HepG2 (cell line): ENCODE measurements at regions not wholly inside any gene's neighbourhood (a gene's known extent, or its start where the extent isn't known, plus 50 kb on each side); places are given as distances from the start of the nearest gene placed in this dataset.

Experiments used
- ATAC-seq: fragments of 200-7000 bp; cut with Tn5 transposase; 3 replicates; pipeline ENCODE4 v1.9.1; 2020; ENCODE audit warnings: mild to moderate bottlenecking, moderate library complexity
- BruUV-seq: library from RNA; stranded (reverse); fragments of 400-500 nt; replicated peaks from 2 replicates; lab custom pipeline; 2021; lab: Mats Ljungman, UMichigan
- CTCF ChIA-PET: fragments of 300-600 bp; formaldehyde crosslinking; extraction: SDS; loops from one replicate; lab custom pipeline; 2021; ENCODE audit warnings: low total read pairs, inconsistent platforms, low intra/inter-chr PET ratio; lab: Yijun Ruan, JAX
- POLR2A ChIA-PET: fragments of 350-600 bp; sonication (Branson Sonifier 250); formaldehyde crosslinking; loops from one replicate; lab custom pipeline; 2020; ENCODE audit warnings: antibody characterized with exemption, inconsistent platforms; lab: Yijun Ruan, JAX
- DNase-seq: peaks from one replicate; pipeline ENCODE4 v3.0.0-alpha.2; 2015; ENCODE audit warnings: low spot score
- FAIRE-seq: peaks from 3 replicates; lab custom pipeline; 2011; peaks lifted over from hg19 to GRCh38; lab: Jason Lieb, UNC
- H2AFZ ChIP-seq: one replicate; pipeline ENCODE4 v1.6.1; 2011; ENCODE audit warnings: low read length, inconsistent platforms
- H3K27ac ChIP-seq: fragments of 300-600 bp; 3 replicates; pipeline ENCODE4 v1.8.0; 2011; ENCODE audit warnings: mixed run types, mild to moderate bottlenecking, mixed read lengths, low read length, inconsistent platforms; ENCODE audit not compliant: insufficient read depth; ENCODE audit errors: extremely low read length
- H3K27me3 ChIP-seq, 2 experiments: fragments of 200-600 bp in 1 of 2; 2 replicates in 1 of 2; 3 replicates in 1 of 2; pipeline versions ENCODE4 v1.6.0 to v1.8.0; 2011; ENCODE audit warnings: low read length in 2 of 2, mild to moderate bottlenecking in 2 of 2, moderate library complexity in 2 of 2, inconsistent platforms in 1 of 2; ENCODE audit not compliant: insufficient read depth in 2 of 2, control insufficient read depth in 1 of 2
- H3K36me3 ChIP-seq, 2 experiments: fragments of 200-600 bp in 1 of 2; replicated peaks in 1 of 2; 2 replicates in 1 of 2; 3 replicates in 1 of 2; pipeline versions ENCODE4 v1.5.1 to v1.8.0; 2011; ENCODE audit warnings: low read length in 2 of 2, inconsistent platforms in 1 of 2; ENCODE audit not compliant: insufficient read depth in 2 of 2, control insufficient read depth in 1 of 2
- H3K4me1 ChIP-seq: 2 replicates; pipeline ENCODE4 v1.5.1; 2012; ENCODE audit warnings: low read length, inconsistent platforms; ENCODE audit not compliant: insufficient read depth
- H3K4me2 ChIP-seq: 2 replicates; pipeline ENCODE4 v1.6.0; 2011; ENCODE audit warnings: low read depth, low read length, inconsistent platforms
- H3K4me3 ChIP-seq, 3 experiments: fragments of 200-600 bp in 1 of 3; sonication (generic), shearing (Covaris generic) in 1 of 3; replicated peaks in 1 of 3; 2 replicates each; pipeline ENCODE4 v1.5.1; 2011 to 2016; ENCODE audit warnings: low read length in 3 of 3, inconsistent platforms in 2 of 3, low read depth in 2 of 3, mild to moderate bottlenecking in 2 of 3, control low read depth in 1 of 3, mixed read lengths in 1 of 3; ENCODE audit not compliant: insufficient read depth in 1 of 3
- H3K79me2 ChIP-seq: one replicate; pipeline ENCODE4 v1.6.1; 2011; ENCODE audit warnings: low read length, inconsistent platforms; ENCODE audit not compliant: insufficient read depth
- H3K9ac ChIP-seq: 2 replicates; pipeline ENCODE4 v1.6.0; 2011; ENCODE audit warnings: mild to moderate bottlenecking, low read depth, low read length, inconsistent platforms; ENCODE audit not compliant: insufficient read depth
- H3K9me3 ChIP-seq: 2 replicates; pipeline ENCODE4 v1.5.1; 2012; ENCODE audit warnings: mild to moderate bottlenecking, low read length
- H4K20me1 ChIP-seq: 2 replicates; pipeline ENCODE4 v1.6.0; 2011; ENCODE audit warnings: inconsistent platforms, mild to moderate bottlenecking, low read length, moderate library complexity; ENCODE audit not compliant: insufficient read depth
- BORCS8-MEF2B ChIP-seq: sonication (generic); formaldehyde crosslinking; IDR thresholded peaks from 2 replicates; pipeline ENCODE4 v1.8.0; 2022; ENCODE audit warnings: mild to moderate bottlenecking, missing genetic modification reagents
- GPN1 ChIP-seq: sonication (generic); formaldehyde crosslinking; IDR thresholded peaks from 2 replicates; pipeline ENCODE4 v1.5.1; 2020; ENCODE audit warnings: missing genetic modification reagents, borderline replicate concordance
- HNRNPL ChIP-seq: fragments of 200-400 bp; formaldehyde crosslinking; IDR thresholded peaks from 2 replicates; pipeline ENCODE4 v1.6.1; 2017; ENCODE audit warnings: mild to moderate bottlenecking, low read depth, low read length
- KDM5A ChIP-seq: fragments of 200-600 bp; sonication (generic); IDR thresholded peaks from 2 replicates; pipeline ENCODE4 v1.7.0; 2018; ENCODE audit warnings: antibody characterized with exemption, mild to moderate bottlenecking, low read length, borderline replicate concordance
- MEIS2 ChIP-seq: sonication (generic); formaldehyde crosslinking; IDR thresholded peaks from 2 replicates; pipeline ENCODE4 v1.9.0; 2021; ENCODE audit warnings: mild to moderate bottlenecking, missing genetic modification reagents
- MLXIP ChIP-seq: sonication (generic); formaldehyde crosslinking; IDR thresholded peaks from 2 replicates; pipeline ENCODE4 v1.9.0; 2021; ENCODE audit warnings: missing genetic modification reagents, borderline replicate concordance
- NCOA5 ChIP-seq: sonication (generic); formaldehyde crosslinking; IDR thresholded peaks from 2 replicates; pipeline ENCODE4 v1.4.0; 2020; ENCODE audit warnings: missing genetic modification reagents
- NFYC ChIP-seq: IDR thresholded peaks from 2 replicates; pipeline ENCODE4 v1.6.1; 2016; ENCODE audit warnings: missing genetic modification reagents, missing compliant biosample characterization
- PCBP1 ChIP-seq: fragments of 200-400 bp; formaldehyde crosslinking; IDR thresholded peaks from 2 replicates; pipeline ENCODE4 v1.6.1; 2017; ENCODE audit warnings: mild to moderate bottlenecking, low read depth, low read length, borderline replicate concordance
- PPARG ChIP-seq: conservative IDR thresholded peaks from 2 replicates; pipeline ENCODE4 v1.6.1; 2016; ENCODE audit warnings: missing biosample characterization, missing genetic modification reagents
- ZKSCAN1 ChIP-seq: fragments of 150-350 bp; IDR thresholded peaks from 2 replicates; pipeline ENCODE4 v1.6.1; 2014; ENCODE audit warnings: low read length
- ZNF292 ChIP-seq: sonication (generic); formaldehyde crosslinking; IDR thresholded peaks from 2 replicates; pipeline ENCODE4 v1.8.1; 2022; ENCODE audit warnings: mild to moderate bottlenecking, low read depth, missing genetic modification reagents, borderline replicate concordance
- ZNF331 ChIP-seq: sonication (generic); formaldehyde crosslinking; IDR thresholded peaks from 2 replicates; pipeline ENCODE4 v1.4.0; 2020; ENCODE audit warnings: missing genetic modification reagents
- ZNF530 ChIP-seq: sonication (generic); formaldehyde crosslinking; IDR thresholded peaks from 2 replicates; pipeline ENCODE4 v1.5.0; 2020; ENCODE audit warnings: low read depth, mild to moderate bottlenecking, missing genetic modification reagents
- ZSCAN9 ChIP-seq: IDR thresholded peaks from 2 replicates; pipeline ENCODE4 v1.6.1; 2016; ENCODE audit warnings: borderline replicate concordance
- WGBS: methylation state at CpG from one replicate; pipeline ENCODE4 v1.1.6; 2017; ENCODE audit warnings: low lambda C conversion rate; 5-methylcytosine and 5-hydroxymethylcytosine counted together
- in situ Hi-C: cut with HindIII; loops from 2 replicates; pipeline ENCODE4 v1.10.0; 2017; ENCODE audit warnings: low pct_unique_long_range_greater_than_20kb; ENCODE audit not compliant: extremely low pct_ligation_motif_present
- intact Hi-C: fragments of 100-400 bp; cut with micrococcal nuclease; formaldehyde crosslinking; loops from one replicate; pipeline ENCODE4 v1.10.0; 2022; ENCODE audit not compliant: unreplicated experiment
- TF ChIP-seq, protein P1 (sequence below): IDR thresholded peaks from 2 replicates; pipeline ENCODE4 v1.6.1; 2016; ENCODE audit warnings: missing biosample characterization, missing genetic modification reagents, low read depth

DNA sequence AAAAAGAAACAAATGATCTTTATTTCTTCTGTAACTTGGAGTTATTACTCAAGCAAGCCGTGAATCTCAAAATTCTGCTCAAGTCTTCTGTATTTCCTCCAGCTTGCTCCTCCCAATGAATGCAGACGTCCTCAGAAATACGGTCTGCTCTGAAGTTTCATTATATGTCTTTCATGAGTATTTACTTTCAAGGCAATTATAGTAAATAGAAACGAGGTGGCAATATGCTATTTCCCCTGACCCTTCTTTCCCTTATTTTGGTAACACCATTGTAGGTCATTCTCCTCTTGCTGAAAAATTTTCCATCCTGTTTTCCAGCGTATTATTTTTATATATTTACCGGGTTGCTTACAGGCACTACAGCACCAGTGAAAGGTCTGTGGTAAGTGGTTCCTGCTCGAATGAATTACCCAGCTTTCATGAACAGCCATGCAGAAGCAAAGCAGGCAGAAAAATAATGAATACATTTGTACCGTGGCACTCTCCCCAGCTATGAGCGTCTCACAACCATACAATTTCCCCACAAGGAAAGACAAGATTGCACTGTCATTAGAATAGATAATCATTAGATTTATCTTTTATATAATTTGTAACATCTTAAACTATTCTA is 350.9 kb upstream of the PKN2 start:
- Histone ChIP-seq H3K27ac (no peak overlapping the region), H2AFZ (no peak overlapping the region), H3K9me3 (no peaks in the 10 kb centered on the region)
- in situ Hi-C loops = no loop called here
- TF ChIP-seq, protein P1, sequence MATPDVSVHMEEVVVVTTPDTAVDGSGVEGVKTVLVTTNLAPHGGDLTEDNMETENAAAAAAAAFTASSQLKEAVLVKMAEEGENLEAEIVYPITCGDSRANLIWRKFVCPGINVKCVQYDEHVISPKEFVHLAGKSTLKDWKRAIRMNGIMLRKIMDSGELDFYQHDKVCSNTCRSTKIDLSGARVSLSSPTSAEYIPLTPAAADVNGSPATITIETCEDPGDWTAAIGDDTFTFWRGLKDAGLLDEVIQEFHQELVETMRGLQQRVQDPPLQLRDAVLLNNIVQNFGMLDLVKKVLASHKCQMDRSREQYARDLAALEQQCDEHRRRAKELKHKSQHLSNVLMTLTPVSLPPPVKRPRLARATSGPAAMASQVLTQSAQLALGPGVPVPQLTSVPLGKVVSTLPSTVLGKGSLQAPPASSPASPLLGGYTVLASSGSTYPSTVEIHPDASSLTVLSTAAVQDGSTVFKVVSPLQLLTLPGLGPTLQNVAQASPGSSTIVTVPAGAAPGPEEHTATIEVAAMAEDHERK (CRISPR knock-in tag) = no peak
- TF ChIP-seq, all 625 proteins: peak for 0
- Histone ChIP-seq H3K4me1 (0 out of 2 replicates have a peak, but pooled peaks cover under 1% of the 10 kb centered on the region), H3K4me3 (no peak overlapping the region), H3K9ac (no peak overlapping the region), H3K36me3 (no peaks in the 10 kb centered on the region), H3K79me2 (no peaks in the 10 kb centered on the region), H3K4me2 (no peak overlapping the region), H4K20me1 (no peaks in the 10 kb centered on the region), H3K27me3 (no peaks in the 10 kb centered on the region)
- BruUV-seq = no TSS peak
- WGBS = 15% methylated on average over 9 of the region's 9 CpGs
- DNase-seq = no peak
- no peak for FAIRE-seq
- ATAC-seq = no peak
- CTCF ChIA-PET = no interaction called here
- POLR2A ChIA-PET = no interaction called here
- intact Hi-C loops = no loop called here

DNA sequence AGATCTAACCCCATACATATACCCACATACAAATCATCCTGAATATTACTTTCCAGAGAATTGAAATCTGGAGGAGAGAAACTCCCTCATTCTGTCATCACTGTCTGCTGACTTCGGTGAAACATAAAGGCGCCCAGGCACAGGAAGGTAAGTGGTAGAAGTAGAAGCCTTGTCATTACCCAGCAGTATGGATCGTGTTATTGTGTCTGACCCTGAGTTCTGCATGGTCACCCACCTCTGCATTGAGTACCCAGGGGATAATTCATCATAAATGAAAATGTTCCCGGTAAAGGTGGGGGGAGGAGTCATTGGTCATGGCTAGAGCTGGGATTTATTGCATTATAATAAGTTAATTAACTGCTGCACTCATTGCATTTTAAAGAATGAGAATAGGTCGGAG is 342.6 kb upstream of the PKN2 start:
- no peak for DNase-seq
- TF ChIP-seq KDM5A = no peak
- no peak for TF ChIP-seq ZNF530
- no peak for TF ChIP-seq PPARG (CRISPR knock-in tag)
- TF ChIP-seq GPN1 (CRISPR knock-in tag) = no peak
- no peak for TF ChIP-seq ZNF292 (CRISPR knock-in tag)
- TF ChIP-seq ZNF331 = no peak
- TF ChIP-seq PCBP1 = no peak
- TF ChIP-seq NFYC (CRISPR knock-in tag) = no peak
- no peak for TF ChIP-seq ZKSCAN1
- TF ChIP-seq NCOA5 (CRISPR knock-in tag) = no peak
- TF ChIP-seq ZSCAN9 (CRISPR knock-in tag) = no peak
- TF ChIP-seq MEIS2 (CRISPR knock-in tag) = no peak
- no peak for TF ChIP-seq BORCS8-MEF2B (CRISPR knock-in tag)
- no peak for TF ChIP-seq MLXIP (CRISPR knock-in tag)
- TF ChIP-seq HNRNPL = no peak

More for the DNA sequence above, 342.6 kb upstream of the PKN2 start:
- POLR2A ChIA-PET = no interaction called here
- no peaks in the 10 kb centered on the region for H3K36me3 ChIP-seq
- FAIRE-seq (no peak), ATAC-seq (no peak)
- H3K79me2 ChIP-seq = no peaks in the 10 kb centered on the region
- H3K4me2 ChIP-seq = no peak overlapping the region
- H2AFZ ChIP-seq = no peak overlapping the region
- 48% methylated on average over 5 of the region's 5 CpGs for WGBS
- CTCF ChIA-PET = no interaction called here
- in situ Hi-C loops = no loop called here
- H3K4me3 ChIP-seq = no peak overlapping the region
- BruUV-seq = no TSS peak
- no peak overlapping the region for H3K27ac ChIP-seq
- intact Hi-C loops = no loop called here
- no peaks in the 10 kb centered on the region for H3K4me1 ChIP-seq
- H3K9ac ChIP-seq = no peak overlapping the region
- no peaks in the 10 kb centered on the region for H4K20me1 ChIP-seq
- no peaks in the 10 kb centered on the region; a peak in 1 of 5 replicates for H3K27me3 ChIP-seq
- H3K9me3 ChIP-seq = no peaks in the 10 kb centered on the region
